ENCODE measurements at regions not wholly inside any gene's neighbourhood (a gene's known extent, or its start where the extent isn't known, plus 50 kb on each side); places are given as distances from the start of the nearest gene placed in this dataset.

DNA sequence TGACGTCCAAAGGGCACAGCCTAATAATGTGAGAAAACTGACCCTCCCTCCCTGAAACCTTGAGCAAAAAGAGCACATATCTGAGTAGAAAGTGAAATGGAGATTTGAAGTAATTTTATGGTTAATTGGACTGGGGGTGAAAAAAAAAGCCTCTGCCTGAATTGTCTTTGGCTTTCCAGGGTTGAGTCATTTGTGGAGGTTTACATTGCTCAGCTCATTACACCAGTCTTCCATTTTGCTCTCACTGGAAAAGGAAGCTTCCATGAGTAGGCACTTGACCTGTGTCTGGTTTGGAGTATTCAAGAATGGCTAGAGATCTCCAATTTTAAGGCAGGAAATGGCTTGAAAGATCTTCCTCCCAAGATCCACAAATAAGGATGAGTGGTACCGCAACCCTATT is 273.9 kb downstream of the PDCD6IP start:
- intact Hi-C loops (cut with DNase I): no loop called here
- DNase-seq: no peak
- Histone ChIP-seq H3K9me3 (no peaks in the 10 kb centered on the region), H3K4me3 (no peak overlapping the region), H3K4me1 (no peaks in the 10 kb centered on the region), H3K36me3 (no peaks in the 10 kb centered on the region), H3K27me3 (no peaks in the 10 kb centered on the region), H3K27ac (no peak overlapping the region)
- WGBS, 2 donors: 82 to 89% methylated on average over 2 of the region's 2 CpGs
- TF ChIP-seq, protein P1, sequence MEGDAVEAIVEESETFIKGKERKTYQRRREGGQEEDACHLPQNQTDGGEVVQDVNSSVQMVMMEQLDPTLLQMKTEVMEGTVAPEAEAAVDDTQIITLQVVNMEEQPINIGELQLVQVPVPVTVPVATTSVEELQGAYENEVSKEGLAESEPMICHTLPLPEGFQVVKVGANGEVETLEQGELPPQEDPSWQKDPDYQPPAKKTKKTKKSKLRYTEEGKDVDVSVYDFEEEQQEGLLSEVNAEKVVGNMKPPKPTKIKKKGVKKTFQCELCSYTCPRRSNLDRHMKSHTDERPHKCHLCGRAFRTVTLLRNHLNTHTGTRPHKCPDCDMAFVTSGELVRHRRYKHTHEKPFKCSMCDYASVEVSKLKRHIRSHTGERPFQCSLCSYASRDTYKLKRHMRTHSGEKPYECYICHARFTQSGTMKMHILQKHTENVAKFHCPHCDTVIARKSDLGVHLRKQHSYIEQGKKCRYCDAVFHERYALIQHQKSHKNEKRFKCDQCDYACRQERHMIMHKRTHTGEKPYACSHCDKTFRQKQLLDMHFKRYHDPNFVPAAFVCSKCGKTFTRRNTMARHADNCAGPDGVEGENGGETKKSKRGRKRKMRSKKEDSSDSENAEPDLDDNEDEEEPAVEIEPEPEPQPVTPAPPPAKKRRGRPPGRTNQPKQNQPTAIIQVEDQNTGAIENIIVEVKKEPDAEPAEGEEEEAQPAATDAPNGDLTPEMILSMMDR (IDR thresholded peaks at IDR 0.05): no peak
- TF ChIP-seq POLR2AphosphoS5 (IDR thresholded peaks at IDR 0.05) (no peak), EP300 (IDR thresholded peaks at IDR 0.05) (no peak), POLR2A (IDR thresholded peaks at IDR 0.05) (no peak)

DNA sequence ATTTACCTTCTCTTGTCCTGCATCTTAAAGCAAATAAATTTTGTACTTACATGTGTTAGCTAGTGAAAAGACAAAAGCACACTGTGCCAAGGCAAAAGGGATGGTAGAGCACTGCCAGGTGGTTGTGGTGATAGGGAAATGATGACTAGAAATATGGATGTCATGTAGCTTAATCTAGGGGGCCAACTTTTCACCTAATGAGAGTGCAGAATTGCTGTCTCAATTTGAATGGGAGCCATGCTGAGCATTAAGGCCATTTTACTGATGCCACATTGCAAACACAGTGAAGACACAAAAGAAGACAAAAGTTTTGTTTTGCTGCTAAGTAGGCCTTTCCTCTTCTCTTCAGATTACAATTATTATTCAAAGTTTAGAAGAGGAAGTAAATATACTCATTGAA is 274.7 kb downstream of the PDCD6IP start:
- no peaks in the 10 kb centered on the region for H3K4me1 ChIP-seq
- H3K27me3 ChIP-seq: no peaks in the 10 kb centered on the region
- intact Hi-C loops (cut with DNase I): no loop called here
- H3K27ac ChIP-seq: no peak overlapping the region
- H3K9me3 ChIP-seq: no peaks in the 10 kb centered on the region
- TF ChIP-seq EP300 (IDR thresholded peaks at IDR 0.05) (no peak), POLR2AphosphoS5 (IDR thresholded peaks at IDR 0.05) (no peak), POLR2A (IDR thresholded peaks at IDR 0.05) (no peak)
- TF ChIP-seq, protein P1 (IDR thresholded peaks at IDR 0.05): no peak
- DNase-seq: no peak
- H3K36me3 ChIP-seq: no peaks in the 10 kb centered on the region
- no peak overlapping the region for H3K4me3 ChIP-seq

DNA sequence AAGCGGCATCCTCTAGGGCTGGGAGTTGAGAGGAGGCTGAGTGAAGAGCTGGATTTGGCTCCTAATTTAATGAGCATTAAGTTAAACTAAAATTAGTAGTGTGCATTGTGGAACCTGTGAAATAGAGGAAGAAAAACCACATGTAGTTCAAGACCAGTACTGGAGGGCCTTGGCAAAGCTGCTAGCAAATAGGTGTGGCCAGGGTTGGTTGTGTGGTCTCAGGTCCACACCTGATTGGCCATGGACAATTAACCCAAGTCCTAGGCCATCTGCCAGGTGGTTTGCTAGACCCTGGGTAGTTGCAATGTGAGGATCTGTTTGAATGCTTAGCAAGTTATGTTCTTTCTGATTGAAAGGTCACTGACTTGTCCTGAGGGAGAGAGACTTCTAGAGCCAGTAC is 275.5 kb downstream of the PDCD6IP start:
- Histone ChIP-seq H3K9me3 (no peaks in the 10 kb centered on the region), H3K4me3 (no peak overlapping the region), H3K27ac (no peak overlapping the region), H3K36me3 (no peaks in the 10 kb centered on the region), H3K27me3 (no peaks in the 10 kb centered on the region), H3K4me1 (no peaks in the 10 kb centered on the region)
- DNase-seq: no peak
- TF ChIP-seq, protein P1 (IDR thresholded peaks at IDR 0.05): no peak
- no peak for TF ChIP-seq POLR2AphosphoS5 (IDR thresholded peaks at IDR 0.05)
- no peak for TF ChIP-seq EP300 (IDR thresholded peaks at IDR 0.05)
- TF ChIP-seq POLR2A (IDR thresholded peaks at IDR 0.05): no peak
- intact Hi-C loops (cut with DNase I): no loop called here
- 91 to 96% methylated on average over 1 of the region's 1 CpG for WGBS, 2 donors

DNA sequence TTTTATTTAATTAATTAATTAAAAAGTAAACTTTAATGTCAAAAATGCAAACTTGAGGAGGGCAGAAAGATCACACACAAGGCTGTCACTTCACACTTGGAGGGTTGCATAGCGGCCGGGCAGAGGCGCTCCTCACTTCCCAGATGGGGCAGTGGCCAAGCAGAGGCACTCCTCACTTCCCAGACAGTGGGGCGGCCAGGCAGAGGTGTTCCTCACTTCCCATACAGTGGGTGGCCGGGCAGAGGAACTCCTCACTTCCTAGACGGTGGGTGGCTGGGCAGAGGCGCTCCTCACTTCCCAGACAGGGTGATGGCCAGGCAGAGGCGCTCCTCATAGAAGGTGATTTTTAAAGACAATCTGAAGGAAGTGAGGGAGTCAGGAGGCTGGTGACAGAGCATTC is 277.5 kb downstream of the PDCD6IP start:
- no peak for TF ChIP-seq EP300 (IDR thresholded peaks at IDR 0.05)
- TF ChIP-seq, protein P1 (IDR thresholded peaks at IDR 0.05): no peak
- TF ChIP-seq POLR2A (IDR thresholded peaks at IDR 0.05): no peak
- no peak for TF ChIP-seq POLR2AphosphoS5 (IDR thresholded peaks at IDR 0.05)
- WGBS, 2 donors: 87 to 94% methylated on average over 8 of the region's 8 CpGs
- intact Hi-C loops (cut with DNase I): no loop called here

DNA sequence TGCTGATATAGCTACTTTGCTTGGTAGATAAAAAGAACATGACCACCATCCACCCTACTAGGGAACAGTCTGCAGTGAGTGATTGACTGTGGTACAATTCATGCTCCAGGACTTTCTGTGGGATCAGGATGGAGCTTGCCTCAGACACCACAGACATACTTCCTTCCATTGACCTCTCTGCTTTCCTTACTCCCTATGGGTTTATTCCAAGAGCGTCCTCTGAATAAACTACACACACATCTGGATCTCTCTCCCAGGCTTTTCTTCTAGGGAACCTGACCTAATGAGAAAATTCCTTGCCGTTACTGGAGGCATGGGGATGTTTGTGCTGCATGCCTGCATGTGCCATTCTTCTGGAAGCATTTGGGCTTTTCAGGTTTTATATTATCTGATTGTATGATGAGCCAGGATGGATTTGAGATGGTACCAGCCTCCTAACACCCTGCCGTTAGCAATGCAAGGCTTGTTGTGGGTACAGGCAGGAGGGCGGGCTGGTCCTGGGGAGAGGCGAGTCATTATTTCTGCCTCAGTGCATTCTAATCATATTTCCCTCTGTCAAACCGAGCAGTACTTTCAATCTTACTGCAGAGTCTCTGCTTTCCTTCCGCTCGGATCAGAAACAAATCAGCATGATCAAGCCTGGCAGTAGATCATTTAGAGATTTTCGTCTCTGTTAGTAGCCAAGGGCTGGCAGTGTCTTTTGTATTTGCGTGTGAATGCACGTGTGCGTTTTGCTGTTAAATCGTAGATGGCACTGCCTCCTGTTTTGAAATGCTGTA is 279.2 kb downstream of the PDCD6IP start:
- Histone ChIP-seq H3K36me3 (no peaks in the 10 kb centered on the region), H3K4me3 (no peak overlapping the region), H3K4me1 (no peaks in the 10 kb centered on the region), H3K9me3 (no peaks in the 10 kb centered on the region), H3K27ac (no peak overlapping the region), H3K27me3 (no peaks in the 10 kb centered on the region)
- no peak for DNase-seq
- intact Hi-C loops (cut with DNase I): no loop called here
- WGBS, 2 donors: 84% methylated on average over 13 of the region's 13 CpGs
- TF ChIP-seq EP300 (IDR thresholded peaks at IDR 0.05) (no peak), POLR2AphosphoS5 (IDR thresholded peaks at IDR 0.05) (no peak), POLR2A (IDR thresholded peaks at IDR 0.05) (no peak)
- TF ChIP-seq, protein P1 (IDR thresholded peaks at IDR 0.05): no peak

More for the DNA sequence above, 277.5 kb downstream of the PDCD6IP start:
- H3K4me3 ChIP-seq: no peak overlapping the region
- H3K36me3 ChIP-seq: no peaks in the 10 kb centered on the region
- H3K4me1 ChIP-seq: no peaks in the 10 kb centered on the region
- DNase-seq: no peak
- no peak overlapping the region for H3K27ac ChIP-seq
- no peaks in the 10 kb centered on the region for H3K9me3 ChIP-seq
- H3K27me3 ChIP-seq: no peaks in the 10 kb centered on the region

Measured in sigmoid colon (tissue), 6 donors.